A549 (cell line): ENCODE measurements at regions not wholly inside any gene's neighbourhood (a gene's known extent, or its start where the extent isn't known, plus 50 kb on each side); places are given as distances from the start of the nearest gene placed in this dataset.

Experiments
- BHLHE40 ChIP-seq: IDR thresholded peaks from 2 replicates; pipeline ENCODE4 v1.6.1; 2012; ENCODE audit warnings: low read depth, low read length, inconsistent platforms
- CEBPB ChIP-seq, 2 experiments: fragments of >200 bp in 1 of 2; sonication (Bioruptor Twin) in 1 of 2; formaldehyde crosslinking in 1 of 2; IDR thresholded peaks; 2 replicates each; pipeline ENCODE4 v1.6.1; 2012 to 2016
- CHD2 ChIP-seq: fragments of 150-350 bp; IDR thresholded peaks from 2 replicates; pipeline ENCODE4 v1.6.1; 2014; ENCODE audit warnings: low read length; ENCODE audit not compliant: partially characterized antibody
- CTCF ChIP-seq: fragments of >200 bp; sonication (Bioruptor Twin); formaldehyde crosslinking; IDR thresholded peaks from 3 replicates; pipeline ENCODE4 v1.5.1; 2016
- FOSL2 ChIP-seq, 2 experiments: fragments of 450-650 bp in 1 of 2; fragments of >200 bp in 1 of 2; sonication (Bioruptor Twin) in 1 of 2; formaldehyde crosslinking; IDR thresholded peaks; 2 replicates each; pipeline versions ENCODE4 v1.5.0 to v1.6.1; 2016 to 2020; ENCODE audit warnings: mild to moderate bottlenecking in 1 of 2, moderate library complexity in 1 of 2
- KDM1A ChIP-seq: fragments of 200-600 bp; sonication (generic); IDR thresholded peaks from 2 replicates; pipeline ENCODE4 v1.6.1; 2016; ENCODE audit warnings: low read depth, mild to moderate bottlenecking
- MAX ChIP-seq: IDR thresholded peaks from 2 replicates; pipeline ENCODE4 v1.6.1; 2012
- POLR2A ChIP-seq: IDR thresholded peaks from 2 replicates; pipeline ENCODE4 v1.6.1; 2012; ENCODE audit warnings: mild to moderate bottlenecking, low read length
- RCOR1 ChIP-seq: fragments of 150-350 bp; IDR thresholded peaks from 2 replicates; pipeline ENCODE4 v1.6.1; 2014; ENCODE audit warnings: antibody characterized with exemption, low read length, low read depth
- REST ChIP-seq: fragments of 200-600 bp; sonication (generic); IDR thresholded peaks from 2 replicates; pipeline ENCODE4 v1.6.1; 2016; ENCODE audit warnings: antibody characterized with exemption, mild to moderate bottlenecking, moderate library complexity

GRCh38 chr2:57602733-57603132 lies 443.9 kb upstream of the VRK2 start:
- no peak for TF ChIP-seq CHD2
- TF ChIP-seq POLR2A = no peak
- TF ChIP-seq RCOR1 = no peak
- no peak for TF ChIP-seq FOSL2 (IDR thresholded peaks at IDR 0.05)
- no peak for TF ChIP-seq FOSL2 (CRISPR knock-in tag; IDR thresholded peaks at IDR 0.05)
- TF ChIP-seq REST = no peak
- TF ChIP-seq BHLHE40 = no peak
- TF ChIP-seq CTCF = no peak
- no peak for TF ChIP-seq MAX
- no peak for TF ChIP-seq KDM1A
- no peak for TF ChIP-seq CEBPB (IDR thresholded peaks at IDR 0.05)
